ENCODE measurements at regions not wholly inside any gene's neighbourhood (a gene's known extent, or its start where the extent isn't known, plus 50 kb on each side); places are given as distances from the start of the nearest gene placed in this dataset.
"Not testable (repeated sequence)": the region's sequence is repeated elsewhere in the genome, so short reads cannot be mapped to it uniquely, and the experiment has no call there.

DNA sequence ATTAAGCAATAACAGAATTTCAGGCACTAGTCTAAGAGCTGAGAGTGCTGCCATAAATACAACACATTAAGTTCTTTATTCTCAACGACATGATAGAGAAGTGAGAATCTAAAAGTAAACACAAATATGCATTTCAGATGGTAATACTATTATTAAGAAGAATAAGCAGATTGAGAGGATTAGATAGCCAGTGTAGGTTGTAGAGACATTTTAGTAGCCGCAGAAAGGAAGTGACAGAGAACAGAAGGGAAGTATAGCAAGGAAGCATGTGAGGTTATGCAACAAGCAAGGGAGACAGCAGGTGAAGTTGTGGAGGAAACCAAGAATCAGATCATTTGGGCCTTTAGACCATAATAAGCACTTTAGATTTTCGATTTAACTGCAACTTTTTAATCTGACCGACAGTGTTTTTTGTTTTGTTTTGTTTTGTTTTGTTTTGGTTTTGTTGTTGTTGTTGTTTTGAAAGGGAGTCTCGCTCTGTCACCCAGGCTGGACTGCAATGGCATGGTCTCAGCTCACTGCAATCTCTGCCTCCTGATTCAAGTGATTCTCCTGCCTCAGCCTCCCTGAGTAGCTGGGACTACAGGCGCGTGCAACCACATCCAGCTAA, 737.0 kb upstream of the ADGRB3 start:
- no peak for DNase-seq (ENCODE audit: low spot score)

DNA sequence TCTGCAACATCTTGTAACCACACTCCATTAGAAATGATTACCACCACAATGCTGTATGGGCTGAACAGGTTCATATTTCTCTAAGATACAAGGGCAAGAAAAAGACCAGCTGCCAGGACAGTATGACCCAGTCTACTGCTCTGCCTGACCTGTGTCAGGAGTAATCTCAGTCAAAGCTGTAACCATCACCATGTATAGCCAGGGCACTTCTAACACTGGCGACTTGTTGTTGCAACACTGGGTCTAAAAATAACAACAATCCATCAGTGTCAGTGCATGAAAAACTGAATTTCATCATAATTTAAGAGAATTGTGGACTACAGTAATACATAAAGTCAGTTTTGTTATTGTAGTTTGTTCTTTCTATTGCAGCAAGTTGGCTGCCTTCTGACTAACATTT, 738.6 kb upstream of the ADGRB3 start:
- DNase-seq (ENCODE audit: low spot score): no peak

DNA sequence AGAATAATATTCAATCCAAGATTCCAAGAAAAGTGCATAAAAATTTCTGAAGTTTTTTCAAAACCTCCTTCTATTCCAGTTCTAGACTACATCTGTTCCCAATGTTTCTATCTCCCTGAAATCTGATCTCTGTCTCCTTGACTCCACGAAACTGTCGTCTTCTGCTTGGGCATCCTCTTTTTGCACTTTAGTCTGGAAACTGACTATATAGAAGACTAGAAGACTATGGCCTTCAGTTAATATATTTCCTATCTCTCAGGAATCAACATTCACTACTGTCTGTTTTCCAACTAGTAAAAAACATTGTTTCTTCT, 745.4 kb upstream of the ADGRB3 start:
- no peak for DNase-seq (ENCODE audit: low spot score)

DNA sequence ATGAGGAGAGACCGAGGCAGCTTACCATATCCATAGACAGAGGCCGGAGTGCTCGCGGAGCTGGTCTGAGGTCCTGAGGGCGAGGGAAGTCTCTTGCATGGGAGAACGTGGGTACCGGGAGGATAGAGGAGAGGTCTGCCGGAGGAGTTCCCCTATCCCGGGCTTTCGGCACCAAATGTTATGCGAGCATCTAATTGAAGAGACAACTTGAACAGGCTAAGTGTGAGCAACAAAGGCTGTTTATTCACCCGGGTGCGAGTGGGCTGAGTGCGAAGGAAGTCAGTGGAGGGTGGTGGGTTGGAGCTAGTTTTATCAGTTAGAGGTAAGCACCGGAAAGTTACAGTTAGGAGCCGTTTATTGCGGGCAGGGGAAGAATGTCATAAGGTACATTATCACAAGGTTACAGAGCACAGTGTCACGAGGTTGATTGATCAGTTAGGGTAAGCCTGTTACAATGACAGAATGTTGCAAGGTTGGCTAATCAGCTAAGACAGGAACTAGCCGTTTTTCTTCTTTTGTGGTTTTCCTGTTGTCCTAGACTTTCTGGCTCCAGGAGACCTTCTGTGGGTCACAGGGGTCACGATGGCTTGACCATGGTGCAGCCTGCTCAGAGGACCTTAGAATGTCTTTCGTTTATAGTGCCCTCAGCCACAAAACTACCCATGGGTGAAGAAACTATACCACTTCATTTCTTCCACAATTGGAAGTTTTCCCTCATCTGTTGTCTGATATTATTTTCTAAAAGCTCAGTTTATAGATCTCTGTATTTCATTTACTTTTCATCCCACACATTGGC, 746.0 kb upstream of the ADGRB3 start:
- DNase-seq (ENCODE audit: low spot score): no peak

DNA sequence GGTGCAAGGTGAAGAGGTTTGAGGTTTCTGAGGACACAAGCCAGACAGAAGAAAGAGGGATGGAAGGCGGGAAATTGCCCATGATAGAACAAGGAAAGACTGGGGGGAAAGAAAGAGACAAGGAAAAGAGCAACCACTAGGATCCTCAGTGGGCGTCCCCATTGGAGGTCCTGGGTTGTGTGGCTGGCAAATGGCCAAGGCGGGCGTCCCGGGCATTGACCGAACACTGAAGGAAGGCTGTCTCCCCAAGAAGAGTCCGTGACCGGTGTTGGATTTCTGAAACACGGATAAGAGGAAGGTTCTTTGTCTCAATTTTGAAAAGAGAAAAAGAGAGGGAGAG, 746.6 kb upstream of the ADGRB3 start:
- no peak for DNase-seq (ENCODE audit: low spot score)

DNA sequence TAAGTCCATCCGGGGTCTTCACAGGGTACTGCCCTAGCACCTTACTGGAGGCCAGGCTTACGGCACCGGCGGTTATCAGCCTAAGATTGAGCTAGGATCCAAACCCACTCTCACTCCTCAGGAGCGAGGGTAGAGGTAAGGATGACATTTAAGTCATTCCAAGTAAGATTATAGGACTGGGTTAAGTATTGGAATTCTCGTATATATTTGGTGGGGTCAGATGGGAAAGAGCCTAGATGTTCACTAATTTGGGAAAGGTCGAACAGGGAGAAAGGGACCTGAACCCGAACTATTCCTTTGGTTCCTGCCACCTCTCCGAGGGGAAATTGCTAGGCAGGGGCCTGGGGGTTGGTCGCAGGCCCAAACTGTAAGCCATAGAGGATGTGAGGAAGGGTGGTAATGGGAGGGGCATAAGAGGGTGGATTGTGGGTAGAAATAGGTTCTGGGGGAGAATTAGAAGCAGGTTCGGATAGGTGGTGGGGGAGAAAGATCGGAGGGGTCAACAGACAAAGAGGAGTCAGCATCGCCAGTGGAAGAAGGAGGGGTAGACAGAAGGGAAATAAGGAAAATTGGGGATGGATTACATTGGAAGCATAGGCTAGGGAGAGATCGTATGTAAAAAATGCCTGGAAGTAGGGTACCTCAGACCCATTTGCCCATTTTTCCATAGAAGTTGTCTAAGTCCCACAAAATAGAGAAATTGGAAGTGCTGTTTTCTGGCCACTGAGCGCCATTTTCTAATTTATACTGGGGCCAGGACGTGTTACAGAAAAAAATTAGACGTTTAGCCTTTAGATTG, 747.1 kb upstream of the ADGRB3 start:
- no peak for DNase-seq (ENCODE audit: low spot score)

DNA sequence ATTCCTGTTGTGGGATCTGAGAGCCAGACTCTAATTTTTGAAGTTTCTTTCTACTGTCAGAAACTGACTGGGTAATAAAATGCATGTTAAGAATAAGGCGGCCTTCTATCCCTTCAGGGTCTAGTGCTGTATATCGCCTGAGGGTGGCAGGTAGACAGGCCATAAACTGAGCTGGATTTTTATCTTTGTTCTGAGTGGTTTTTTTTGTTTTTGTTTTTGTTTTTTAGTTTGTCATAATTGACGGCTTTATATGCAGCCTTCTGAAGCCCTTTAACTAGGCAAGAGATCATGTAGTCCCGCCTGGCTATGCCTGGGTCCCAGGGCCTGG, 747.7 kb upstream of the ADGRB3 start:
- no peak for DNase-seq (ENCODE audit: low spot score)

DNA sequence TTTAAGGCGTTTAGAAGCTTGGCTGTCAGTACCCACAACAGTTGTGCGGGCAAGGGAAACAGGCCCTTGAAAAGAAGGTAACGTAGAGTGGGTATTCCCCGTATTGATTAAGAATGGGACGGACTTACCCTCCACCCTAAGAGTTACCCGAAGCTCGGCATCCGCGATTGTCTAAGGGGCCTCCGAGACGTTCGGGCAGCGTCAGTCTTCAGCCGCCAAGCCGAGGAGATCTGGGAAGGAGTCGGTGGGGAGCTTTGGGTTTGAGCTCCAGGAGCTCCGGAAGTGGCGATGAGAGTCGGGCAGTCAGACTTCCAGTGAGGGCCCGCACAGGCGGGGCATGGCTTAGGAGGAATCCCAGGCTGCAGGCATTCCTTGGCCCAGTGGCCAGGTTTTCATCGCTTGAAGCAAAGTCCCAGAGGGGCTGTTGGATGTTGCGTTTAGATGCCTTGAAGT, 748.2 kb upstream of the ADGRB3 start:
- DNase-seq (ENCODE audit: low spot score): no peak

DNA sequence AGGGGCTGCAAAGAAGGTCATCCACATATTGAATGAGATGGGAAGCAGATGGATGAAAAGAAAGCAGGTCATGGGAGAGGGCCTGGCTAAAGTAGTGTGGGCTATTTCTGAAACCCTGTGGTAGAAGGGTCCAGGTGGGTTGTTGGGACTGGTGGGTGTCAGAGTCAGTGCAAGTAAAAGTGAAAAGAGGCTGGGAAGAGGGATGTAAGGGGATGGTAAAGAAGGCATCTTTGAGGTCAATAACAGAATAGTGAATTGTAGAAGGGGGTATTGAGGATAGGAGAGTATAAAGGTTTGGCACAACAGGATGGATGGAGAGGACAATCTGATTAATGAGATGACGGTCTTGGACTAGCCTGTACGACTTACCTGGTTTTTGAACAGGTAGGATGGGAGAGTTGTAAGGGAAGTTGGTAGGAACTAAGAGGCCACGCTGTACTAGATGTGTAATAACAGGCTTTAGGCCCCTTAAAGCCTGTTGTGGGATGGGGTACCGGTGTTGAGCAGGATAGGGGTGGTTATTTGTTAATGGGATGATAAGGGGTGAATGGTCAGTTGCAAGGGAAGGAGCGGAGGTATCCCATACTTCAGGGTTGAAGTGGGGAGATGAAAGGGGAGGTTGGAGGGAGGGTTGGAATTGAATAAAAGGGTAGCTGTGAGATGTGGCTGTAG, 748.9 kb upstream of the ADGRB3 start:
- DNase-seq (ENCODE audit: low spot score): no peak

DNA sequence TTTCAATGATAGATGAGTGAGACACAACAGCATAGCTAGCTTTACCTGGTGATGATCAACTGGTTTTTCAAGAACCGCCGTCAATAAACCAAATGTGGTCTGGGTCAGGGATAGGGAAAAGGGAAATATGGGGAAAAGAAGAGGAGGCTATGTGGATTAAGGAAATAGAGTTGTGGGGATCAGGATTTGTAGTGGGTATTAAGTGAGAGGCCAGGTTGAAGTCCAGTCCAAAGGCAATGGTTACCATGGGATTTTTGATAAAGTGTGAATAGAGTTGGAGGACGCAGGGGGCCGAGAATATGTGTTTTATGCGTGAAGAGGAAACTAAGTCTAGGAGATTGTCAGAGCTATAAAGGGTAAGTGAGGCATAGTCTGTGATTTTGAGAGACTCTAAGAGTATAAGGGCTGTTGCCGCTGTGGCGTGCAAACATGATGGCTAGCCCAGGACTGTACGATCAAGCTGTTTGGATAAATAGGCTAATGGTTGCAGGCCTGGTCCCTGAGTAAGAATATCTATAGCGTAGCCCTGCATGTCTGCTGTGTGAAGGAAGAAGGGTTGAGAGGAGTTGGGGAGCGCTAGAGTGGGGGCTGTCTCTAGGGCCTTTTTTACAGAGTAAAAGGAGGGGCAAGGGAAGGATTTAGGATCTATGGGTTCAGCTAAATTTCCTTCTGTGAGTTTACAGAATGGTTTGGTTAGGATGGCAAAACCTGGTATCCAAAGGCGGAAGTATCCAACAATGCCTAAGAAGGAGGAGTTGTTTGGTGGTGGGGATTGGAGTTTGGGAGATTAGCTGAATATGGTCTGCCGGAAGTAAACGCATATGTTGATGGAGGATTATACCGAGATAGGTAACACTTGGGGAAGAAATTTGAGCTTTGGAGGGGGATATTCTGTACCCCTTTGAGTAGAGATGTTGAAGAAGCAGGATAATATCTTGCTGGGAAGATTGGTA, 749.7 kb upstream of the ADGRB3 start:
- DNase-seq (ENCODE audit: low spot score): no peak

DNA sequence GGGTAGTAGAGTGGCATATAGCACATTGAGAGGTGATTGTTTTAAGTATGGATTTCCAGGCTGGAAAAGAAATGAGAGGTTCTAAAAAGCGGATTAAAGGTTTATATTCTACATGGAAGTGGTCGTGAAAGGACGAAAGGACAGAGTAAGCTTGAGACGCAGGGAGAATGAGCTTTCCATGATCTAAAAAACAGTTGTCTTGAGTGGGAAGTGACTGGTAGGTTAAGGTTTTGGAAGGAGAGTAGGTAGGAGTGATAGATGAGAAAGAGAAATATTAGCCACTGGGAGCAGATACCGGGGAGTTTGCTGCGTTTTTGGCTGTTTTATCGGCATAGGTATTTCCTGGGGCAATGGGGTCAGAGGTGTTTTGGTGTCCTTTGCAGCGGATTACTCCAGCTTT, 750.6 kb upstream of the ADGRB3 start:
- no peak for DNase-seq (ENCODE audit: low spot score)

DNA sequence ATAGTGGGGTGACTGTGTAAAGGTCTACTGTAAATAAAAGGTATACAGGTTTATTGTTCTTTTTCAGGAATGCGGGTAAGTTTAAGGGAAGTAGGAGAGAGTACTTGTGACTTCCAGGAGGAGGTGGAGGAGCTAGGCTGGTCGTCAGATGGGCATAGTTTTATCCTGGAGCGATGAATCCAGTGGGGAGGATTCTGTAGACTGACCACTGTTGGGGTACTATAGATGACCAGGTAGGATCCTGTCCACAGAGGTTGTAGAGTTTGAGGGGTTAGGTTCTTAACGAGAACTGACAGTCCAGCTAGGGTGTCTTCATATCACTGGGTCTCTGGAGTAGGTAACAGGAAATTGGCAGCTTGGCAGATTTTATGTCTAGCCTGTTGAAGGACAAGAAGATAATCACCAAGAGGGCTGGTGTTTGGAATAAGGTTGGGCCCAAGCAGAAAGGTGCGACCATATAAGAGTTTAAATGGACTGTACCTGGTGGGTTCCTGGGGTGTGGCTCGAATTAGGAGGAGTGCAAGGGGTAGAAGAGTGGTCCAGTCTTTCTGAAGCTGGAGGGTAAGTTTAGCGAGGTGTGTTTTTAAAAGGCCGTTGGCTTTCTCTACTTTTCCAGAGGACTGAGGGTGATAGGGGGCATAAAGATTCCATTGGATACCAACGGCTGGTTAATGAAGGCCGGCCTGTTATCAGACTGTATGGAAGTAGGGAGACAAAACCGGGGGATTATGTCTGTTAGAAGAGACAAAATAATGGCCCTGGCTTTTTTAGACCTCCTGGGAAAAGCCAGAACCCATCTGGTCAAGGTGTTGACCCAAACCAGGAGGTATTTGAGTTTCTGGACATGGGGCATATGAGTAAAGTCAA, 751.3 kb upstream of the ADGRB3 start:
- no peak for DNase-seq (ENCODE audit: low spot score)

DNA sequence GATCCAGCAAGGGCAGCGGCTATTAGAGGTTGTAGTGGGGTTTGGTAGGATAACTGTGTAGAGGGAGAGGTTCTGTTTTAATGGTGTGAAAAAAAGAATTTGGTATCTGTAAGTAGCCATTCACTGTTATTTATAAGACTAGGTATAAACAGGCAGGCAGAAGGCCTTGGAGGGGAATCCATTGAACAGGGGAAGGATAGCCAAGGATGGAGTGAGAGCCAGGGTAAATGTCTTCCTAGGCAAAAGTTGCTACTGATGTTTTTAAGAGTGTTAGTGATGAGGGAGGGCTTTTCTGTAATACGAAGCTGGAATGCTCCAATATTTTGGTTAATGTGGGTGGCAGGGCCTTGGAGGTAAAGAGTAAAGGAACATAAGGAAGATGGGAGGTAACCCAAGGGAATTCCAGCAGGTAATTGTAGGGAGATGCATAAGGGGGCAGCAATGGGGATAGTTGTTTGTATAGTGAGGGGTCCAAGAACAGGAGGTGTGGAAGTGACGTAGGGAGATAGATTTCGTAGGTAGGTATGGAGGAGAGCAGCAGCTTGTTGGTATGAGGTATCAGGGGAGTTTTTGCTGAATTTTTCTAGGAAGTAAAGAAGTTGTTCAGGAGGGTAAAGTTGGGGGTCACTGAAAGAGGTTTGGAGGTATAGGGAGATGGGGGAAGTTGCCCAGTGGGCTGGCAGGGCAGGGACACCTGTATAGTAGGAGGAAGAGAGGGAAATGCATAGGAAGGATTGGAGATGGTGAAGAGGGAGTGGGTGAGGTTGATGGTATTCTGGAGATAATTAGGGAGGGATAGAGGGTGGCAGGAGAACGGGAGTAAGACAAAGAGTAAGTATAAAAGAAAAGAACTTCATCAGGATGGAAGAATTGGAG, 752.4 kb upstream of the ADGRB3 start:
- DNase-seq (ENCODE audit: low spot score): no peak

DNA sequence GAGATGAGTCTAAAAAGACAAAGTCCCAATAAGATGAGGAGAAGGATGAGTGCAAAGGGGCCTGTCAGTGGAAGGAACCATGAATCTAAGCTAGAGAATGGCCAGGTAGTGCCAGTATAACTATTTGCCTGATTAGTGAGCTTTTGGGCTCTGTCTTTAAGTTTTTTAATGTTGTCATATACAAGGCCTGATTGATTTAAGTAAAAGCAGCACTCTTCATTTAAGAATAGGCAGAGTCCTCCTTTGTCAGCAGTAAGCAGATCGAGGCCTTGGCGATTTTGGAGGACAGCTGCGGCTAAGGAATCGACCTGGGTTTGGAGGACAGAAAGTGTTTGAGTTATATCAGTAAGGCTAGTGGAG, 753.4 kb upstream of the ADGRB3 start:
- no peak for DNase-seq (ENCODE audit: low spot score)

DNA sequence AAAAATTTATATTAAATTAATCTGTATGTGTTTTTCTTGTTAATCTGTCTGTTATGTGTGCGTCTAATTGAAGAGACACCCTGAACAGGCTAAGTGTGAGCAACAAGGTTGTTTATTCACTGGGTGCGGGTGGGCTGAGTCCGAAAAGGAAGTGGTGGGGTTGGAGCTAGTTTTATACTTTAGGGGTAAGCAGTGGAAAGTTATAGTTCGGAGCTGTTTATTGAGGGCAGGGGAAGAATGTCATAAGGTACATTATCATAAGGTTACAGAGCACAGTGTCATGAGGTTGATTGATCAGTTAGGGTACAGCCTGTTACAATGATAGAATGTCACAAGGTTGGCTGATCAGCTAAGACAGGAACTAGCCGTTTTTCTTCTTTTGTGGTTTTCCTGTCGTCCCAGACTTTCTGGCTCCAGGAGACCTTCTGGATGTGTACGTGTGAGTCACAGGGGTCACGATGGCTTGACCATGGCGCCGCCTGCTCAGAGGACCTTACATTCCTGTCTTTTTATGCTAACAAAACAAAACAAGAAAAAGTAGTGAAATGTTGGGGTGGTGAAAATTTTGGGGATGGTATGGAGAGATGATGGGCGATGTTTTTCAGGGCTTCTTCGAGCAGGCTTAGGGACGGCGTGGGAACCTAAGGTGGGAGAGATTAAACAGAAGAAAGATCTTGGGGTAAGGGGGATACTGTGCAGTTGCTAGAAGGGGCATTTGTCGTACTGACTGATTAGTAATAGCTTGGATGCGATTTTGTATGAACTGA, 754.0 kb upstream of the ADGRB3 start:
- no peak for DNase-seq (ENCODE audit: low spot score)

DNA sequence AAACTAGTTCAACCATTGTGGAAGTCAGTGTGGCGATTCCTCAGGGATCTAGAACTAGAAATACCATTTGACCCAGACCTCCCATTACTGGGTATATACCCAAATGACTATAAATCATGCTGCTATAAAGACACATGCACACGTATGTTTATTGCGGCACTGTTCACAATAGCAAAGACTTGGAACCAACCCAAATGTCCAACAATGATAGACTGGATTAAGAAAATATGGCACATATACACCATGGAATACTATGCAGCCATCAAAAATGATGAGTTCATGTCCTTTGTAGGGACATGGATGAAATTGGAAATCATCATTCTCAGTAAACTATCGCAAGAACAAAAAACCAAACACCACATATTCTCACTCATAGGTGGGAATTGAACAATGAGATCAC, 754.7 kb upstream of the ADGRB3 start:
- not testable (repeated sequence) for DNase-seq (ENCODE audit: low spot score)

DNA sequence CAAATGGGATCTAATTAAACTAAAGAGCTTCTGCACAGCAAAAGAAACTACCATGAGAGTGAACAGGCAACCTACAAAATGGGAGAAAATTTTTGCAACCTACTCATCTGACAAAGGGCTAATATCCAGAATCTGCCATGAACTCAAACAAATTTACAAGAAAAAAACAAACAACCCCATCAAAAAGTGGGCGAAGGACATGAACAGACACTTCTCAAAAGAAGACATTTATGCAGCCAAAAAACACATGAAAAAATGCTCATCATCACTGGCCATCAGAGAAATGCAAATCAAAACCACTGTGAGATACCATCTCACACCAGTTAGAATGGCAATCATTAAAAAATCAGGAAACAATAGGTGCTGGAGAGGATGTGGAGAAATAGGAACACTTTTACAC, 755.2 kb upstream of the ADGRB3 start:
- not testable (repeated sequence) for DNase-seq (ENCODE audit: low spot score)

DNA sequence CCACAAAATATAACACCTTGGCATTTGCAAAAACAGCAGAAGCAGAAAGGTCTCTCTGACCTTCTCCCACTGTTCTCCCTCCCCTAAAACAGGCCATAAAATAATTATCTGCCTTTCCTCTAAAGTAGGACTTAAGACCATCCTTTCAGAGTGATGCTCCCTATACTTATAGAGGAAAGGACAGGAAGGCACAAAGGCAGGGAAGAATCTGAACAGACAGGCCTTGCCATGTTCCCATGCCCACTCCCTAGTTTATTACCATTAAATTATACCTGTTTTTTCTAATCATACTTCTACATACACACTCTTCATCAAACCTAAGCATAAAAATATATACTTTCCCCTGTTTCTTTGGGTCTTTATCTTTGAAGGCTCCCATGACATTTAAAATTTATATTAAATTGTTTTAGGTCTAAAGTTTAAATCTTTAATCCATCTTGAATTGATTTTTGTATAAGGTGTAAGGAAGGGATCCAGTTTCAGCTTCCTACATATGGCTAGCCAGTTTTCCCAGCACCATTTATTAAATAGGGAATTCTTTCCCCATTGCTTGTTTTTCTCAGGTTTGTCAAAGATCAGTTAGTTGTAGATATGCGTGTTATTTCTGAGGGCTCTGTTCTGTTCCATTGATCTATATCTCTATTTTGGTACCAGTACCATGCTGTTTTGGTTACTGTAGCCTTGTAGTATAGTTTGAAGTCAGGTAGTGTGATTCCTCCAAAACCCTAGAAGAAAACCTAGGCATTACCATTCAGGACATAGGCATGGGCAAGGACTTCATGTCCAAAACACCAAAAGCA, 755.8 kb upstream of the ADGRB3 start:
- DNase-seq (ENCODE audit: low spot score): not testable (repeated sequence)

All from HuH-7 (cell line).